GM19463 (cell line): ENCODE measurements at regions not wholly inside any gene's neighbourhood (a gene's known extent, or its start where the extent isn't known, plus 50 kb on each side); places are given as distances from the start of the nearest gene placed in this dataset.

Source experiments
- ATAC-seq: cut with Tn5 transposase; IDR thresholded peaks from one replicate; pipeline ENCODE4 v1.9.1; 2021; ENCODE audit warnings: mild to moderate bottlenecking, moderate library complexity; ENCODE audit not compliant: unreplicated experiment

GRCh38 chr3:70583682-70584081 is 271.2 kb upstream of the MDFIC2 start:
- ATAC-seq: no peak

GRCh38 chr3:70582803-70583202 is 270.4 kb upstream of the MDFIC2 start:
- no peak for ATAC-seq

- no peak for ATAC-seq
These were observed 267.6 kb upstream of the MDFIC2 start for GRCh38 chr3:70580021-70580420.

GRCh38 chr3:70571696-70572095 is 259.3 kb upstream of the MDFIC2 start:
- ATAC-seq: no peak

- no peak for ATAC-seq
These were observed 258.1 kb upstream of the MDFIC2 start for GRCh38 chr3:70570584-70570983.

- ATAC-seq: no peak
These were observed 256.2 kb upstream of the MDFIC2 start for GRCh38 chr3:70568626-70569025.

- no peak for ATAC-seq
These were observed 253.4 kb upstream of the MDFIC2 start for GRCh38 chr3:70565861-70566260.

GRCh38 chr3:70564552-70564951 is 252.1 kb upstream of the MDFIC2 start:
- no peak for ATAC-seq

- no peak for ATAC-seq
These were observed 249.4 kb upstream of the MDFIC2 start for GRCh38 chr3:70561796-70562195.

- ATAC-seq: no peak
These were observed 246.5 kb upstream of the MDFIC2 start for GRCh38 chr3:70558956-70559355.

- no peak for ATAC-seq
These were observed 245.5 kb upstream of the MDFIC2 start for GRCh38 chr3:70557976-70558375.

- ATAC-seq: no peak
These were observed 243.6 kb upstream of the MDFIC2 start for GRCh38 chr3:70556056-70556455.

- no peak for ATAC-seq
These were observed 241.7 kb upstream of the MDFIC2 start for GRCh38 chr3:70554170-70554569.

GRCh38 chr3:70550723-70551319 is 238.4 kb upstream of the MDFIC2 start:
- ATAC-seq: peak; percentile 96

- ATAC-seq: no peak
These were observed 234.2 kb upstream of the MDFIC2 start for GRCh38 chr3:70546679-70547078.

- ATAC-seq: no peak
These were observed 231.1 kb upstream of the MDFIC2 start for GRCh38 chr3:70543493-70543892.

- ATAC-seq: no peak
These were observed 227.5 kb upstream of the MDFIC2 start for GRCh38 chr3:70539908-70540307.

- no peak for ATAC-seq
These were observed 220.4 kb upstream of the MDFIC2 start for GRCh38 chr3:70532806-70533205.

GRCh38 chr3:70531838-70532489 is 219.5 kb upstream of the MDFIC2 start:
- no peak for ATAC-seq

- no peak for ATAC-seq
These were observed 218.7 kb upstream of the MDFIC2 start for GRCh38 chr3:70531063-70531657.

- no peak for ATAC-seq
These were observed 218.2 kb upstream of the MDFIC2 start for GRCh38 chr3:70530626-70531025.

GRCh38 chr3:70527026-70527425 is 214.6 kb upstream of the MDFIC2 start:
- no peak for ATAC-seq
